DND-41 (cell line): ENCODE measurements at regions not wholly inside any gene's neighbourhood (a gene's known extent, or its start where the extent isn't known, plus 50 kb on each side); places are given as distances from the start of the nearest gene placed in this dataset.

Experiments
- ATAC-seq: fragments of 200-7000 bp; cut with Tn5 transposase; 3 replicates; pipeline ENCODE4 v1.9.1; 2021; ENCODE audit warnings: low read depth; ENCODE audit not compliant: insufficient read depth
- DNase-seq: peaks from one replicate; pipeline ENCODE4 v3.0.0-alpha.2; 2020
- H2AFZ ChIP-seq: 2 replicates; pipeline ENCODE4 v1.6.0; 2012; ENCODE audit warnings: low read depth, low read length
- H3K27ac ChIP-seq: 2 replicates; pipeline ENCODE4 v1.5.1; 2012; ENCODE audit warnings: low read length, inconsistent platforms
- H3K27me3 ChIP-seq: fragments of 200-600 bp; sonication (generic); 2 replicates; pipeline ENCODE4 v1.6.0; 2012; ENCODE audit warnings: low read length, mild to moderate bottlenecking, inconsistent platforms; ENCODE audit not compliant: insufficient read depth, poor library complexity
- H3K36me3 ChIP-seq: 2 replicates; pipeline ENCODE4 v1.5.1; 2012; ENCODE audit warnings: low read length, inconsistent platforms; ENCODE audit not compliant: insufficient read depth
- H3K4me1 ChIP-seq: 2 replicates; pipeline ENCODE4 v1.5.1; 2012; ENCODE audit warnings: mild to moderate bottlenecking, low read length; ENCODE audit not compliant: insufficient read depth
- H3K4me2 ChIP-seq: 2 replicates; pipeline ENCODE4 v1.6.0; 2012; ENCODE audit warnings: mild to moderate bottlenecking, moderate library complexity, low read length, inconsistent platforms; ENCODE audit not compliant: insufficient read depth
- H3K4me3 ChIP-seq, 2 experiments: fragments of 200-600 bp in 1 of 2; shearing (Covaris generic) in 1 of 2; 2 replicates each; pipeline ENCODE4 v1.5.1; 2012 to 2016; ENCODE audit warnings: inconsistent platforms in 2 of 2, low read length in 2 of 2, mild to moderate bottlenecking in 2 of 2, low read depth in 1 of 2, moderate library complexity in 1 of 2
- H3K79me2 ChIP-seq: 2 replicates; pipeline ENCODE4 v1.6.0; 2012; ENCODE audit warnings: low read length, inconsistent platforms; ENCODE audit not compliant: insufficient read depth
- H3K9ac ChIP-seq: 2 replicates; pipeline ENCODE4 v1.6.0; 2012; ENCODE audit warnings: low read depth, mild to moderate bottlenecking, inconsistent platforms, low read length, moderate library complexity
- H3K9me3 ChIP-seq: 2 replicates; pipeline ENCODE4 v1.5.1; 2012; ENCODE audit warnings: low read length, moderate library complexity, mild to moderate bottlenecking, inconsistent platforms; ENCODE audit not compliant: insufficient read depth, severe bottlenecking
- H4K20me1 ChIP-seq: 2 replicates; pipeline ENCODE4 v1.6.0; 2012; ENCODE audit warnings: low read length; ENCODE audit not compliant: insufficient read depth
- EZH2 ChIP-seq: IDR thresholded peaks from 3 replicates; pipeline ENCODE4 v1.6.1; 2012; ENCODE audit warnings: borderline replicate concordance, low read depth, mild to moderate bottlenecking, moderate library complexity, low read length, inconsistent platforms; ENCODE audit not compliant: severe bottlenecking
- TF ChIP-seq, protein P1 (sequence below): IDR thresholded peaks from 2 replicates; pipeline ENCODE4 v1.5.1; 2012; ENCODE audit warnings: borderline replicate concordance, low read length, moderate library complexity, mild to moderate bottlenecking; ENCODE audit not compliant: poor library complexity, severe bottlenecking; ENCODE audit errors: extremely low read depth

DNA sequence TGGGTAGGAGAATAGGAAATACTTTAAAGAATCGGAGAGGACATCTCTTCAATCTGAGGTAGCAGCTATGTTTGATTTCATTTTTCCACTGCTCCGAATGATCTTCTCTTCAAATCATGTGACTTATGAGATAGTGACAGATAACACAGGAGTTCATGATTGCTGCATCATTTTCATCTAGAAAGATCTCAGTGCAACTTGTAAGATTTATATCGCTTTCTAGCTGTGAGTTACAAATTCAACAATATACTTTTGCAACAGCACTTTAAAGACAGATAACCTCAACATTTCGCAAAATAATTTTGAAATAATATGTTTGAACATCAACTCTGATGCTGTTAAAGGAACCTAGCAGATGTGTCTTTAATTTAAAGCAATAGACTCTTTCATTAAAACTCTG lies 99.9 kb upstream of the CCDC80 start:
- Histone ChIP-seq H3K4me1 (no peaks in the 10 kb centered on the region), H4K20me1 (no peaks in the 10 kb centered on the region)

DNA sequence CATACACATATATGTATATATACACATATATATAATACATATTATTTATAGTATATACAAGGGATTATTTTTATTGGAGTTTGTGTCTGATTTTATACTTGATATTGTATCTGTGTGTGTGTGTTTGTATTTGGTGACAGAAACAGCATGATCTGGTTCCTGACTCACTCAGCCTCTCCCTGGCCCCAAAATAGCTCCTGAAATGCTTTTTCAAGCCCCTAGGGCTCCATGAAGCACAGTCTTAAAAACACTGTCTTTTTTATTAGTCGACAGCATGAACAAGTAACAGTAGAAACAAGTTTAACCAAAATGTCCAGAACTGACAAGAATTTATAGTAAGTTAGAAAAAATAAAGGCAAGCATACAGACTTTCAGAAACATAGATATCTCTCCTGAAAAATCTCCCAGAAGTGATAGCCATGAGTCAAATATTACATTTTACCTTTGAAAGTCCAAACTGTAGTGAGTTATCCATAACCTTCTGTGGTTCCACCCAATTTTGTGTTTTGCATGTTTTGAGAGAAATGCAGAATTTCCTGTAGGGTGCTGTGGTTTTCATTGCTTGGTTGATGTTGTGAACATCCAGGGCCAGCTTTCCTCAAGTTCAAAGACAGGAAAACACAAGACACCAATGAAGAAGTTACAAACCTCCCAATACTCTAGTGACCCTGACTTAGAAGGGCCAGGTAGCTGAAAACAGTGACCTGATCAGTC lies 98.5 kb upstream of the CCDC80 start:
- Histone ChIP-seq H3K27ac (no peak overlapping the region), H3K27me3 (no peaks in the 10 kb centered on the region), H3K9ac (no peak overlapping the region), H3K79me2 (no peaks in the 10 kb centered on the region), H4K20me1 (no peaks in the 10 kb centered on the region; the same call in 1 of the 2 replicates), H3K9me3 (no peaks in the 10 kb centered on the region), H3K36me3 (no peaks in the 10 kb centered on the region), H3K4me3 (no peak overlapping the region), H2AFZ (no peak overlapping the region), H3K4me1 (no peaks in the 10 kb centered on the region), H3K4me2 (no peak overlapping the region)
- DNase-seq (no peak), ATAC-seq (no peak)
- TF ChIP-seq, protein P1, sequence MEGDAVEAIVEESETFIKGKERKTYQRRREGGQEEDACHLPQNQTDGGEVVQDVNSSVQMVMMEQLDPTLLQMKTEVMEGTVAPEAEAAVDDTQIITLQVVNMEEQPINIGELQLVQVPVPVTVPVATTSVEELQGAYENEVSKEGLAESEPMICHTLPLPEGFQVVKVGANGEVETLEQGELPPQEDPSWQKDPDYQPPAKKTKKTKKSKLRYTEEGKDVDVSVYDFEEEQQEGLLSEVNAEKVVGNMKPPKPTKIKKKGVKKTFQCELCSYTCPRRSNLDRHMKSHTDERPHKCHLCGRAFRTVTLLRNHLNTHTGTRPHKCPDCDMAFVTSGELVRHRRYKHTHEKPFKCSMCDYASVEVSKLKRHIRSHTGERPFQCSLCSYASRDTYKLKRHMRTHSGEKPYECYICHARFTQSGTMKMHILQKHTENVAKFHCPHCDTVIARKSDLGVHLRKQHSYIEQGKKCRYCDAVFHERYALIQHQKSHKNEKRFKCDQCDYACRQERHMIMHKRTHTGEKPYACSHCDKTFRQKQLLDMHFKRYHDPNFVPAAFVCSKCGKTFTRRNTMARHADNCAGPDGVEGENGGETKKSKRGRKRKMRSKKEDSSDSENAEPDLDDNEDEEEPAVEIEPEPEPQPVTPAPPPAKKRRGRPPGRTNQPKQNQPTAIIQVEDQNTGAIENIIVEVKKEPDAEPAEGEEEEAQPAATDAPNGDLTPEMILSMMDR = no peak
- TF ChIP-seq EZH2 = no peak

More for the DNA sequence above, 99.9 kb upstream of the CCDC80 start:
- H3K27me3 ChIP-seq = no peaks in the 10 kb centered on the region
- H3K4me2 ChIP-seq = no peak overlapping the region
- H3K9me3 ChIP-seq = no peaks in the 10 kb centered on the region
- H3K36me3 ChIP-seq = no peaks in the 10 kb centered on the region
- H3K27ac ChIP-seq = no peak overlapping the region
- no peak overlapping the region for H2AFZ ChIP-seq
- no peak for TF ChIP-seq EZH2
- TF ChIP-seq, protein P1 = no peak
- ATAC-seq (no peak), DNase-seq (no peak)
- H3K4me3 ChIP-seq = no peak overlapping the region
- no peaks in the 10 kb centered on the region for H3K79me2 ChIP-seq
- no peak overlapping the region for H3K9ac ChIP-seq

DNA sequence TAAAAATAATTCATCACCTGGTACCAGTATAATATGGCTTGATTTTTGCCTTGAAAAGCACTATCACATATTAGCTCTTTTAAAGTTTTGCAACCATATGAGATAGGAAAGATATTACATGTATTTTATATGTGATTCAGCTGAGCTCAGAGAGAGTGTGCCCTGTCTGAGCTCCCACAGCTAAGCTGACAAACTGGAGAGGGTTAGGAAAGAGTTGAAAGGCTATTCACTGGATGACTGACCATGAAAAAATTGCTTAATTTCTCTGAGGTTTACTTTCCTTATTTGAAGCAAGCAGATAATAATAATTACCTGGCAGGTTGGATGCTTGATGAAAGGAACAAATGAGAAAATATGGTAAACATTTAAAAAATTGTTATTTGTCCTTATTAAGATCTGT lies 97.4 kb upstream of the CCDC80 start:
- H3K4me3 ChIP-seq = no peak overlapping the region
- H3K9me3 ChIP-seq = no peaks in the 10 kb centered on the region
- ATAC-seq = no peak
- no peak overlapping the region for H3K27ac ChIP-seq
- no peaks in the 10 kb centered on the region for H3K79me2 ChIP-seq
- H3K9ac ChIP-seq = no peak overlapping the region
- no peak overlapping the region for H2AFZ ChIP-seq
- no peak for DNase-seq
- H3K36me3 ChIP-seq = no peaks in the 10 kb centered on the region
- H3K27me3 ChIP-seq = no peaks in the 10 kb centered on the region
- no peaks in the 10 kb centered on the region for H3K4me1 ChIP-seq
- H3K4me2 ChIP-seq = no peak overlapping the region
- no peaks in the 10 kb centered on the region; the same call in 1 of the 2 replicates for H4K20me1 ChIP-seq
- no peak for TF ChIP-seq EZH2
- TF ChIP-seq, protein P1 = no peak
